Stomach (tissue), 4 donors: ENCODE measurements at regions not wholly inside any gene's neighbourhood (a gene's known extent, or its start where the extent isn't known, plus 50 kb on each side); places are given as distances from the start of the nearest gene placed in this dataset.

ENCODE experiments used
- EP300 ChIP-seq: sonication (generic); formaldehyde crosslinking; IDR thresholded peaks from one replicate; pipeline ENCODE4 v1.6.1; 2017; ENCODE audit warnings: antibody characterized with exemption
- POLR2A ChIP-seq, 4 donors: fragments of 450-650 bp; IDR thresholded peaks; one replicate each; pipeline ENCODE4 v1.6.1; 2016; ENCODE audit warnings: antibody characterized with exemption in 4 of 4, control low read depth in 2 of 4, mild to moderate bottlenecking in 1 of 4, moderate library complexity in 1 of 4
- TF ChIP-seq, protein P1 (sequence below), 7 experiments: fragments of 450-650 bp in 4 of 7; fragments of 200-600 bp in 3 of 7; sonication (generic) in 3 of 7; IDR thresholded peaks; one replicate each; pipeline ENCODE4 v1.5.1; 2016 to 2019; ENCODE audit warnings: antibody characterized with exemption in 7 of 7, control low read depth in 2 of 7, mild to moderate bottlenecking in 1 of 7

DNA sequence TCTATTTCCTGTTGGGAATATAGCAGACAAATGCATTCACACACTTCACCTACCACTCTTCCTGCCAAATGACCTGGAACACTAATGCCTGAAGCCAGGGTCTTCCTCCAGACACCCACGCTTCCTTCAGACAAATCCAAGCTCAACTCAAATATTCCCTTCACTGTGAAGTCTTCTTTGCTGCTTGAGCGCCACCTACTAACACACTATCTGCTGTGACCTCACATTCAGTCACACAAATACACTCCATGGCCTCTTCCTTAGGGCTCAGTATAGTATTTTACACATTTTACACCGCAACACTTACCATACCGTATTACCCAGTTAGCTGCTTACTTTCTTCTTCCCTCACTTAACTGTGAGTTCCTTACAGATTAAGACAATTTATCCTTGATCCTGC lies 149.4 kb downstream of the SHOX2 start:
- TF ChIP-seq, protein P1, sequence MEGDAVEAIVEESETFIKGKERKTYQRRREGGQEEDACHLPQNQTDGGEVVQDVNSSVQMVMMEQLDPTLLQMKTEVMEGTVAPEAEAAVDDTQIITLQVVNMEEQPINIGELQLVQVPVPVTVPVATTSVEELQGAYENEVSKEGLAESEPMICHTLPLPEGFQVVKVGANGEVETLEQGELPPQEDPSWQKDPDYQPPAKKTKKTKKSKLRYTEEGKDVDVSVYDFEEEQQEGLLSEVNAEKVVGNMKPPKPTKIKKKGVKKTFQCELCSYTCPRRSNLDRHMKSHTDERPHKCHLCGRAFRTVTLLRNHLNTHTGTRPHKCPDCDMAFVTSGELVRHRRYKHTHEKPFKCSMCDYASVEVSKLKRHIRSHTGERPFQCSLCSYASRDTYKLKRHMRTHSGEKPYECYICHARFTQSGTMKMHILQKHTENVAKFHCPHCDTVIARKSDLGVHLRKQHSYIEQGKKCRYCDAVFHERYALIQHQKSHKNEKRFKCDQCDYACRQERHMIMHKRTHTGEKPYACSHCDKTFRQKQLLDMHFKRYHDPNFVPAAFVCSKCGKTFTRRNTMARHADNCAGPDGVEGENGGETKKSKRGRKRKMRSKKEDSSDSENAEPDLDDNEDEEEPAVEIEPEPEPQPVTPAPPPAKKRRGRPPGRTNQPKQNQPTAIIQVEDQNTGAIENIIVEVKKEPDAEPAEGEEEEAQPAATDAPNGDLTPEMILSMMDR (IDR thresholded peaks at IDR 0.05): no peak
- TF ChIP-seq POLR2A (IDR thresholded peaks at IDR 0.05) (no peak), EP300 (no peak)
